PC-3 (cell line): ENCODE measurements at regions not wholly inside any gene's neighbourhood (a gene's known extent, or its start where the extent isn't known, plus 50 kb on each side); places are given as distances from the start of the nearest gene placed in this dataset.

Source experiments
- ATAC-seq: fragments of 200-7000 bp; cut with Tn5 transposase; 2 replicates; pipeline ENCODE4 v1.9.1; 2020; ENCODE audit warnings: mild to moderate bottlenecking, moderate library complexity
- BruUV-seq: library from RNA; stranded (reverse); fragments of 400-500 nt; replicated peaks from 2 replicates; lab custom pipeline; 2021; lab: Mats Ljungman, UMichigan
- CTCF ChIA-PET: fragments of 300-600 bp; sonication (Branson Sonifier 250); formaldehyde crosslinking; loops from one replicate; lab custom pipeline; 2022; ENCODE audit warnings: antibody characterized with exemption; lab: Charles Lee
- POLR2A ChIA-PET: fragments of 300-600 bp; sonication (Branson Sonifier 250); formaldehyde crosslinking; loops from one replicate; lab custom pipeline; 2022; ENCODE audit warnings: antibody characterized with exemption; ENCODE audit not compliant: unreplicated experiment; lab: Charles Lee
- DNase-seq: peaks from one replicate; pipeline ENCODE4 v3.0.0-alpha.2; 2015
- H2AFZ ChIP-seq: fragments of 300-600 bp; sonication (generic); 2 replicates; pipeline ENCODE4 v1.6.0; 2016; ENCODE audit warnings: antibody characterized with exemption, low read length
- H3F3A ChIP-seq: fragments of 300-600 bp; sonication (generic); one replicate; pipeline ENCODE4 v1.6.0; 2017; ENCODE audit warnings: antibody characterized with exemption, low read length, control low read depth, mild to moderate bottlenecking; ENCODE audit not compliant: unreplicated experiment
- H3K27ac ChIP-seq: fragments of 300-600 bp; sonication (generic); 2 replicates; pipeline ENCODE4 v1.5.1; 2016; ENCODE audit warnings: mild to moderate bottlenecking, low read length
- H3K27me3 ChIP-seq: fragments of 300-600 bp; sonication (generic); 2 replicates; pipeline ENCODE4 v1.6.1; 2016; ENCODE audit warnings: low read length, mixed read lengths
- H3K36me3 ChIP-seq: fragments of 300-600 bp; sonication (generic); 2 replicates; pipeline ENCODE4 v1.6.1; 2016; ENCODE audit warnings: low read depth, mixed run types, low read length, mixed read lengths
- H3K4me1 ChIP-seq: fragments of 300-600 bp; sonication (generic); 2 replicates; pipeline ENCODE4 v1.5.1; 2016; ENCODE audit warnings: low read length; ENCODE audit not compliant: insufficient read depth
- H3K4me2 ChIP-seq: fragments of 300-600 bp; sonication (generic); 2 replicates; pipeline ENCODE4 v1.6.0; 2016; ENCODE audit warnings: low read length
- H3K4me3 ChIP-seq: fragments of 300-600 bp; sonication (generic); 2 replicates; pipeline ENCODE4 v1.5.1; 2016; ENCODE audit warnings: mild to moderate bottlenecking, low read length, mixed read lengths
- H3K79me2 ChIP-seq: fragments of 300-600 bp; sonication (generic); 2 replicates; pipeline ENCODE4 v1.6.1; 2017; ENCODE audit warnings: low read length, mixed read lengths
- H3K9ac ChIP-seq: fragments of 300-600 bp; sonication (generic); 2 replicates; pipeline ENCODE4 v1.6.0; 2016; ENCODE audit warnings: mild to moderate bottlenecking, low read length
- H3K9me2 ChIP-seq: fragments of 300-600 bp; sonication (generic); replicated peaks from 2 replicates; pipeline ENCODE4 v1.6.1; 2016; ENCODE audit warnings: mixed run types, low read length, mixed read lengths
- H3K9me3 ChIP-seq: fragments of 300-600 bp; sonication (generic); 2 replicates; pipeline ENCODE4 v1.6.1; 2016; ENCODE audit warnings: low read length, mixed read lengths
- H4K20me1 ChIP-seq: fragments of 300-600 bp; sonication (generic); 2 replicates; pipeline ENCODE4 v1.6.1; 2016; ENCODE audit warnings: low read length, mixed read lengths
- EZH2 ChIP-seq: fragments of 300-600 bp; sonication (generic); IDR thresholded peaks from one replicate; pipeline ENCODE4 v1.6.1; 2017; ENCODE audit warnings: antibody characterized with exemption, mild to moderate bottlenecking, low read length; ENCODE audit not compliant: unreplicated experiment
- EZH2phosphoT487 ChIP-seq: fragments of 300-600 bp; sonication (generic); IDR thresholded peaks from 2 replicates; pipeline ENCODE4 v1.6.1; 2018; ENCODE audit warnings: mild to moderate bottlenecking, antibody characterized with exemption, low read length, borderline replicate concordance
- intact Hi-C: fragments of 100-400 bp; cut with micrococcal nuclease; formaldehyde crosslinking; loops from 2 replicates; pipeline ENCODE4 v1.9.0; 2023
- TF ChIP-seq, protein P1 (sequence below): fragments of 300-600 bp; sonication (generic); conservative IDR thresholded peaks from 2 replicates; pipeline ENCODE4 v1.5.1; 2017; ENCODE audit warnings: antibody characterized with exemption, low read depth, mild to moderate bottlenecking, low read length

DNA sequence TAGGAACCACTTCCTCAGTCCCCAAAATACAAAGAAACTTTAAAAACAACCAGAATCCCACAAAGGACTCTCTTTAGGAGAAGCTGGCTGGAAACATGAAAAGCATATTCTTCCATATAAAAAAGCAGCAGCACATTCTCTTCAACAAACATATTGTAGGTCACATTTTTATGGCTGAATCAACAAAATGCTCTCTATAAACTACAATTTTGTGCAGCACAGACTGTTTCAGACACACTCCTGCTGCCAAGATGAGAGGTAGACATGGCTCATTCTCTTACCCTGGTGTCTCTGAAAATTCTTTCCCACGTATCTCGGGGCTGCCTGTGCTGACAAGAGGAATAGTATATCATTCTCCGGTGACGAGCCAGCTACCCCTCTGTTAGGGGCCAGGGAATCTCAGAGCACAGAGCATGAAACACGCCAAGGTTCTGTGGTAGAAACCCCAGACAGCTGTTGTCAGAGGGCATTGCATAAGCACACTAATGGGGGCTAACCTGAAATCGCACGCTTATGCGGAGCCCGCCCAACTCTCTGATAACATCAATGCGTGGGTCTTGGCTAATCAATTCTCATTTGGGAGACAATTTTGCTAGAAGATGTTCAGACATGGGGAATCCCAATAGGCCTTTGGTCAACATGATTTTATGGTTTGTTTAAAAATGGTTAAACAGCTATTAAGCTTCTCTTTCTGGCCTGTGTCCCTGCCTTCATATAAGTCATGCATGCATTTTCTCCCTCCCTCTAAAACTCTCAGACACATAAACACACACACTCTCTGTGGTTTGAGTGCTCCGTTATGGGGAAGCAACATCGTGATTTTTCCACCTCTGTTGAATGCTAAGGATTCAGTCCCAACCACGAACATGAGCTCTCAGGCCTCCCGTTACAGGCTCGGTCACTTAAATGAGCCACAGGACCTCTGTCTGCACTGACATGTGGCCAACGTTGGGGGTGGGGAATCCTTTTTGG is 177.5 kb downstream of the INO80D start:
- Histone ChIP-seq H3K36me3 (no peaks in the 10 kb centered on the region), H3K9ac (no peak overlapping the region), H3F3A (no peaks in the 10 kb centered on the region), H3K79me2 (no peaks in the 10 kb centered on the region), H3K9me3 (no peaks in the 10 kb centered on the region), H3K27me3 (peaks cover 42% of the 10 kb centered on the region), H3K4me3 (no peak overlapping the region), H3K4me1 (no peaks in the 10 kb centered on the region), H4K20me1 (no peaks in the 10 kb centered on the region), H2AFZ (no peak overlapping the region), H3K4me2 (no peak overlapping the region), H3K27ac (no peak overlapping the region), H3K9me2 (no peaks in the 10 kb centered on the region)
- no TSS peak for BruUV-seq
- CTCF ChIA-PET = no interaction called here
- TF ChIP-seq EZH2 (no peak), EZH2phosphoT487 (no peak)
- TF ChIP-seq, protein P1, sequence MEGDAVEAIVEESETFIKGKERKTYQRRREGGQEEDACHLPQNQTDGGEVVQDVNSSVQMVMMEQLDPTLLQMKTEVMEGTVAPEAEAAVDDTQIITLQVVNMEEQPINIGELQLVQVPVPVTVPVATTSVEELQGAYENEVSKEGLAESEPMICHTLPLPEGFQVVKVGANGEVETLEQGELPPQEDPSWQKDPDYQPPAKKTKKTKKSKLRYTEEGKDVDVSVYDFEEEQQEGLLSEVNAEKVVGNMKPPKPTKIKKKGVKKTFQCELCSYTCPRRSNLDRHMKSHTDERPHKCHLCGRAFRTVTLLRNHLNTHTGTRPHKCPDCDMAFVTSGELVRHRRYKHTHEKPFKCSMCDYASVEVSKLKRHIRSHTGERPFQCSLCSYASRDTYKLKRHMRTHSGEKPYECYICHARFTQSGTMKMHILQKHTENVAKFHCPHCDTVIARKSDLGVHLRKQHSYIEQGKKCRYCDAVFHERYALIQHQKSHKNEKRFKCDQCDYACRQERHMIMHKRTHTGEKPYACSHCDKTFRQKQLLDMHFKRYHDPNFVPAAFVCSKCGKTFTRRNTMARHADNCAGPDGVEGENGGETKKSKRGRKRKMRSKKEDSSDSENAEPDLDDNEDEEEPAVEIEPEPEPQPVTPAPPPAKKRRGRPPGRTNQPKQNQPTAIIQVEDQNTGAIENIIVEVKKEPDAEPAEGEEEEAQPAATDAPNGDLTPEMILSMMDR = no peak
- no peak for DNase-seq
- POLR2A ChIA-PET = interaction anchor here (0.6 kb wide), 2 partner anchors 248 to 265 kb away, joined by 3 to 5 read pairs; no protein-coding TSS in a partner anchor
- intact Hi-C loops = no loop called here
- ATAC-seq = no peak

DNA sequence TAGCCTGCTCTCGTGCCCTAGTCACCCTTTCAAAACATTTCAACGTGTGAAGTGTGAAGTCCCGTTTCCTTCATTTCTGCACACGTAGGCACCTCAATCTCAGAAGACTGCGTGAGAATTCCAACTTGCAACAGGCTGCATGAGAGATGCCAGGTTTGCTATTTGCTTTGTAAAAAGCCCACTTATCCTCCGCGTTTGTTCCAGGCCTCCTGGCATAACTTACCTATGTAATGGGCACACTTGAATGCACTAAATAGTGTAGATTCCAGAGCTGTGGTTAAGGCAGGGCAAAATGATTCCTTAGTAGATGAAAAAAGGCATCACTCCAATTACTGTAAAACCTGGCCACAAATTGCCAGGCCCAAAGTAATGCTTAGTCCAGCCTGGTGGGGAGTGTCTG is 179.6 kb downstream of the INO80D start:
- Histone ChIP-seq H3K36me3 (no peaks in the 10 kb centered on the region), H3K4me3 (no peak overlapping the region), H3K9ac (no peak overlapping the region), H3K27ac (no peak overlapping the region), H3K4me1 (0 out of 2 replicates have a peak, but pooled peaks cover 5% of the 10 kb centered on the region), H3K4me2 (no peak overlapping the region), H3K27me3 (peaks cover 40% of the 10 kb centered on the region), H3F3A (no peaks in the 10 kb centered on the region), H3K9me3 (no peaks in the 10 kb centered on the region), H3K79me2 (no peaks in the 10 kb centered on the region), H3K9me2 (no peaks in the 10 kb centered on the region), H2AFZ (no peak overlapping the region), H4K20me1 (no peaks in the 10 kb centered on the region)
- ChIA-PET CTCF (no interaction called here), POLR2A (no interaction called here)
- no peak for ATAC-seq
- DNase-seq = no peak
- intact Hi-C loops = no loop called here
- no TSS peak for BruUV-seq
- TF ChIP-seq EZH2phosphoT487 = no peak
- TF ChIP-seq, protein P1 = no peak
- TF ChIP-seq EZH2 = no peak

DNA sequence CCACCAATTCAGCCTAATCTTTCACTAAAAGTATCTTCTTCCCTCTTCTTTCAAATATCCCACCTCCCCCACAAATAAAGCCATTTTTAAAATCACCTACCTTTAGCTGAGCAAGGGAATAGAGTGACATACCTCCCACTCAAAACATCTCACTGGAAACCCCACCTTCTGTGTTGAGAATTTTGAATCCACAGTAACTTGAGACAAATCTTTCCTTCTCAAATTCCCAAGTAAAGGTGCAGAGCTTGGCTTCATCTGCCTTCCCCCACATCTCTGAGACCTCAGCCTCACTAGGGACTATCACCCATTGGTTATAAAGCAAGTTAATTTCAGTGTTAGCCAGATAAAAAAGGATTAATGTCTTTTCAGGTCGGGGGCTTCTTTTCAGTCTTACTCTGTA is 180.4 kb downstream of the INO80D start:
- no peak for DNase-seq
- Histone ChIP-seq H3K9me3 (no peaks in the 10 kb centered on the region), H3K79me2 (no peaks in the 10 kb centered on the region), H3F3A (no peaks in the 10 kb centered on the region), H3K4me2 (no peak overlapping the region), H3K36me3 (no peaks in the 10 kb centered on the region), H3K27ac (no peak overlapping the region), H3K9ac (no peak overlapping the region), H4K20me1 (no peaks in the 10 kb centered on the region), H3K27me3 (peaks cover 32% of the 10 kb centered on the region), H3K4me1 (0 out of 2 replicates have a peak, but pooled peaks cover 5% of the 10 kb centered on the region), H3K9me2 (no peaks in the 10 kb centered on the region), H2AFZ (no peak overlapping the region), H3K4me3 (no peak overlapping the region)
- BruUV-seq = no TSS peak
- ChIA-PET POLR2A (no interaction called here), CTCF (no interaction called here)
- TF ChIP-seq EZH2phosphoT487 = no peak
- no peak for TF ChIP-seq EZH2
- TF ChIP-seq, protein P1 = no peak
- no peak for ATAC-seq
- intact Hi-C loops = no loop called here
